Bronchial epithelial cell (primary cell): ENCODE measurements at regions not wholly inside any gene's neighbourhood (a gene's known extent, or its start where the extent isn't known, plus 50 kb on each side); places are given as distances from the start of the nearest gene placed in this dataset.

Source experiments
- DNase-seq: peaks from one replicate; pipeline ENCODE4 v3.0.0-alpha.2; 2010; ENCODE audit warnings: low read depth
- FAIRE-seq: peaks from 2 replicates; lab custom pipeline; 2011; peaks lifted over from hg19 to GRCh38; lab: Jason Lieb, UNC
- H3K27me3 ChIP-seq: 2 replicates; pipeline ENCODE4 v1.5.1; 2011; ENCODE audit warnings: low read length; ENCODE audit not compliant: control insufficient read depth, insufficient read depth
- H3K36me3 ChIP-seq: 2 replicates; pipeline ENCODE4 v1.5.1; 2011; ENCODE audit warnings: low read length; ENCODE audit not compliant: control insufficient read depth, insufficient read depth
- H3K4me3 ChIP-seq: 2 replicates; pipeline ENCODE4 v1.5.1; 2011; ENCODE audit warnings: mild to moderate bottlenecking, low read depth, low read length, control low read depth
- CTCF ChIP-seq: IDR thresholded peaks from 2 replicates; pipeline ENCODE4 v1.5.1; 2011; ENCODE audit warnings: mild to moderate bottlenecking, moderate library complexity, low read length, control low read depth, inconsistent platforms; ENCODE audit not compliant: insufficient read depth, severe bottlenecking

GRCh38 chr13:42389041-42389440 lies 117.1 kb downstream of the AKAP11 start:
- no peak for TF ChIP-seq CTCF
- H3K4me3 ChIP-seq, result no peak overlapping the region
- DNase-seq (no peak), FAIRE-seq (no peak)
- no peaks in the 10 kb centered on the region for H3K27me3 ChIP-seq
- no peaks in the 10 kb centered on the region for H3K36me3 ChIP-seq

GRCh38 chr13:42392180-42392579 lies 120.2 kb downstream of the AKAP11 start:
- FAIRE-seq, result no peak
- no peak for TF ChIP-seq CTCF

GRCh38 chr13:42392716-42393572 lies 121.0 kb downstream of the AKAP11 start:
- Histone ChIP-seq H3K27me3 (no peaks in the 10 kb centered on the region), H3K36me3 (no peaks in the 10 kb centered on the region), H3K4me3 (no peak overlapping the region)
- no peak for DNase-seq
- no peak for FAIRE-seq
- no peak for TF ChIP-seq CTCF

More at GRCh38 chr13:42392180-42392579, 120.2 kb downstream of the AKAP11 start:
- Histone ChIP-seq H3K27me3 (no peaks in the 10 kb centered on the region), H3K36me3 (no peaks in the 10 kb centered on the region), H3K4me3 (no peak overlapping the region)
- no peak for DNase-seq

GRCh38 chr13:42393573-42394360 lies 121.8 kb downstream of the AKAP11 start:
- FAIRE-seq, result peak; percentile 94
- no peak for TF ChIP-seq CTCF
- no peaks in the 10 kb centered on the region for H3K27me3 ChIP-seq
- no peak for DNase-seq
- no peaks in the 10 kb centered on the region for H3K36me3 ChIP-seq
- H3K4me3 ChIP-seq, result no peak overlapping the region

- H3K4me3 ChIP-seq, result no peak overlapping the region
- no peaks in the 10 kb centered on the region for H3K27me3 ChIP-seq
- TF ChIP-seq CTCF, result no peak
- no peak for FAIRE-seq
- no peak for DNase-seq
- no peaks in the 10 kb centered on the region for H3K36me3 ChIP-seq
These were observed 122.4 kb downstream of the AKAP11 start for GRCh38 chr13:42394361-42394708.
